NCI-H1694 treated with DMSO at 0.1 percent for 48 hours (cell line): ENCODE measurements at regions not wholly inside any gene's neighbourhood (a gene's known extent, or its start where the extent isn't known, plus 50 kb on each side); places are given as distances from the start of the nearest gene placed in this dataset.
"Not testable (repeated sequence)": the region's sequence is repeated elsewhere in the genome, so short reads cannot be mapped to it uniquely, and the experiment has no call there.

ENCODE experiments used
- DNase-seq: peaks from one replicate; lab custom pipeline; 2025; lab: John Stamatoyannopoulos, UW

DNA sequence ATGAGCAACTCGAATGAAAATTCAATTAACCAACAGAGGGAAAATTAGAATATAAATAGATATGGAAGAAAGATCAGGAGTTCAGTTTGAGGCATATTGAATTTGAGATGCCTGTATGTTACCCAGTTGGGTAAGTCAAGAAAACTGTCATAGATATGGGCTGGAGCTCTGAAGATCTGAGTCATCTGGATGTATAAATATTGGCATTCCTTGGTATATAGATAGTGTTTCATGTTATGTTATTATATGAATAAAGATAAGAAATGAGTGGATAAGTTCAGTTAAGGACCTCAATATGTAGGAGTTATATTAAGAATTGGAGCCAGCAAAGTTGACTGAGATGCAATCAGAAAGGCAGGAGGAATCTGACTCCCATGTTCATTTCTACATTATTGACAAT is 543.6 kb upstream of the SMIM31 start:
- DNase-seq, result no peak

DNA sequence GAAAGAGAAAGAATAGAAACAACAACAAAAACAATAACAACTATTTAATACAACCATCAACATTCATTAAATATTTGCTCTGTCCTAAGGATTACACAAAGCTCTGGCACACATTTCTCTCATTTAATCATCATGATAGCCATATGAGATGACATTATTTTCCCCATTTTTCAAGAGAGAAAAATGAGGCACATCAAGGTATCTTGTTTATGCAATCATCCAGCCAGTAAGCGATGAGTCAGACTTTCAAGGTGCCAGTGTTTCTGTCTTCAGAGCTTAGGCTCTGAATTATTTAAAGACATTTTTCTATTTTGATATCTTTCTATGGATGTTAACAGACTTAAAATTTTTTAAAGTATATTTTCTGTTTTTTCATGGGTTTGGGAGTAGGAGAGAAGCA is 541.8 kb upstream of the SMIM31 start:
- no peak for DNase-seq

DNA sequence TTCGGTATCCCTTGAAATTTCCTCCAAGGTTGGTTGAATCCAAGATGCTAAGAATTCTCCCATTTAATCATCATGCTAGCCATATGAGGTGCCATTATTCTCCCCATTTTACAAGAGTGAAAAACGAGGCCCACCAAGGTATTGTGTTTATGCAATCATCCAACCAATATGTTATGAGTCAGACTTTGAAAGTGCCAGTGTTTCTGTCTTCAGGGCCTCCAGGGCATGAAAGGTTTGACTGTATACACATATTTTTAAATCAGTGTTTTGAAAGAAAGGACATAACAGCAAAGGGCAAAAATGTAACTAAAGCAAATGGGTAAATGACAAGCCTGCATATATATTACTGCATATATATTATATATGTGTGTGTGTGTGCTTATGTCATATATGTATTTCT is 541.2 kb upstream of the SMIM31 start:
- no peak for DNase-seq

DNA sequence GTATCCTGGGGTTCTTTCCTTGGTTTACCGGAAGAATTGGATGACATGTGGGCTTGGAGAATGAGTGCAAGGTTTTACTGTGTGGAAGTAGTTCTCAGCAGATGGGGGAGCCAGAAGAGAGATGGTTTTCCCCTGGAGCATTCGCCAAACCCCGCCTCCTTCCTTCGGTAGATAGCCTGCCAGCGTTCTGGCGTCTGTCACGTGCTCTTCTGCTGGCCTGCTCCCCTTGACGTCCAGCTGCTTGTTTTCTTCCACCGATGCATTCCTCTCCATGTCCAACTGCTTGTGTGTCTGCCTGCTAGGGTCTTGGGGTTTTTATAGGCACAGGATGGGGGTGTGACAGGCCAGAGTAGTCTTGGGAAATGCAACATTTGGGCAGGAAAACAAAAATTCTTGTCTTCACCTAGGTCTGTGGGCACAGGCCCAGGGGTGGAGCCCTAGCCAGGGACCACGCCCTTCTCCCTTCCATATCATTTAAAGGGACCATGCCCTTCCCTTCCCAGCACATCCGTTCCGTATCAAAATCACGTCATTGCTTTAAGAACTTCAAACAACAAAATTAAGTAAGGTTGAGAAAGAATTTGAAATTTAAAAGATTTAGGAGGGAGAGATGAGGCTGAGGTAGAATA is 538.7 kb upstream of the SMIM31 start:
- no peak for DNase-seq

DNA sequence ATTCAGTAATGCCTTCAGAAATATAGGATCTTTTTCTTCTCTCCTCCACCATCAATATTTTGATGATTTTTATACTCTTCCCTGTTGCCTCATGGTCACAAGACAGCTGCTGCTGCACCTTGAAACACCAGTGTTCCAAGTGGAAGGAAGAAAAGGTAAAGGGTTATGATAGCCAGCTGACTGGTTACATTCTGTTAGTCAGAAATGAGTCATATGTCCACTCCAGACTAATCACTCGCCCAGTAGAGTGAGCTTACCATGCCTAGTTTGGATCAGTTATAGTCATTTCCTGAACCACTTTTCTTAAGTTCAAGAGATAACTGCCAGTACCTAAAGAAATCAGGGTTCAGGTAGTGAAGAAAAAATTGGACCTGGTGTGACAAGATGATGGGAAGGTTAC is 532.3 kb upstream of the SMIM31 start:
- DNase-seq, result no peak

DNA sequence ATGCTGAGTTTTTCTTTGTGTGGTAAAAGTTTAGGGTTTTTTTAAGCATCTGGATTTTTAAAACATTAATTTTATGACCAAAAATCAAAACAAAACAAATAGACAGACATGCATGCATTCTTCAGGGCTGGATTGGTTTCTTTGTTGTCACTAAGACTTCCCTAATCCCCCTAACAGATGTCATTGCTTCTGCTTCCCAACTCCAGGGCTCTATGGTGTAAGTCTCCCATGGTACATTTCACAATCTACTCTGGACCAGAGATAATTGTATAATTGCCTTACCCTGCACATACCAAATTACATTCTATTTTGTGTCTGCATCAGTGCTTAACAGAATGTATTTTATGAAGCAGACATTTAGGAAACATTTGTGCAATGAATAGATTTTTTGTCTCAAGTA is 529.1 kb upstream of the SMIM31 start:
- no peak for DNase-seq

DNA sequence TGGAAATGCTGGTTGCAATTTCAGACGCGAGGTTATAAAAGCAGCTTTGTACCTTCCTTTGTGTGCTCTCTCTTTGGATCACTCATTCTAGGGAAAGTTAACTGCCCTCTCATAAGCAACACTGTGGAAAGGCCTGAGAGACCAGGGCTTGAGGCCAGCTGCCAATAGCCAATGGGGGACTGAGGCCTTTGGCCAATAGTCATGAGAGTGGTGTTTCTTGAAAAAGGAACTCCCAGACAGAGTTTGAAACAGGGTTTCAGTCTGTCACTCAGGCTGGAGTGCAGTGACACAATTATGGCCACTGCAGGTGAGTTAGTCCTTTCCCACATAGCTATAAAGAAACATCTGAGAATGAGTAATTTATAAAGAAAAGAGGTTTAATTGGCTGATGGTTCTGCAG is 524.7 kb upstream of the SMIM31 start:
- DNase-seq, result no peak

DNA sequence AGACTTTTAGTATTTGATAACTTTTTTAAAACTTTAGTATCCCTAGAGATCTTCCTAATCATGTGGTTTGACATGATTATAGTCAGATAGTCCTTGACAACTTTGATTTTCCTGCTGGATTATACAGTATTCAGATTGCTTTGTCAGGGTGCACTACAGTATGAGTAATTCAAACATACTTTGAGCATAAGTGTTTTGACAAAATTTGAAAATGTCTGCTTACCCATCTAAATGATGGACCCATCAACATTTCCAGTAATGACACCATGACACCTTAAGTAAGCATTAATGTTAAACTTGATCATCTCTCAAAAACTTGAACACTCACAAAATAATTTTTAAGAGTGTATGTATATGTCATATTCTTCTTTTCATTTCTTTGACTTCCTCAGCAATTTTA is 514.5 kb upstream of the SMIM31 start:
- DNase-seq, result no peak

DNA sequence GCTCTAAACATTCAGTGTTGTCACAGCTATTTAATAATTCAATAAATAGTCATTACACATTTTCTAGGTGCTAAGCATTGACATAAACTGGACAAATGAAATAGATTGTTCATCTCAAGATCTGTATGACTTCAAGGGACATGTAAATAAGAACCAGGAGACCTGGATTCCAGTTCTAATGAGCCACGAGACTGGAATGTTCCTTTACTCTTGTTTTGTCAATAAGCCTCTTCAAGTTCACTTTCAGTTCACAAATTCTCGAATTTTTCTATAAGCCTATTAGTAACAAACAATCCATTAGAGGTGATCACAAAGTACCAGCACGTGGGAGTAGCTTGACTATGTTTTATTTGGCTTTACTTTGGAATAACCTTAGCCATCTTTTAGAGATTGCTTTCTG is 514.0 kb upstream of the SMIM31 start:
- DNase-seq, result no peak

DNA sequence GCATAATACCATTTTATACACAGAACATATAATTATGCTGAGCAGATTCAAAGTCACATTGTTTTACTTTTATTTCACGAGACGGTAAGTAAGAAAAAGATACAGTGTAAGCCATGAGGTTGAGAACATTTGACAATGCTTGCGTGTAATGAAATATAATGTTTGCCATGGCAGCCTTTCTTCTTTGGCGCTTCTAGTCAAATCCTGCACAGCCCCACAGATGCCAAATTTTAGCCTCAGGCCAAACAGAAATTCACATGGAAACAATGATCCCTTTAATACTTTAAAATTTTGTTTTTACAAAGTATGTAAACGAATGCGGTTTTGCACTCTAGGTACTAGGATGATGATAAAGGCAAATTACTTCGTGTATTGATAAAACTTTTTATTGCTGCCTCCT is 502.7 kb upstream of the SMIM31 start:
- DNase-seq, result no peak

DNA sequence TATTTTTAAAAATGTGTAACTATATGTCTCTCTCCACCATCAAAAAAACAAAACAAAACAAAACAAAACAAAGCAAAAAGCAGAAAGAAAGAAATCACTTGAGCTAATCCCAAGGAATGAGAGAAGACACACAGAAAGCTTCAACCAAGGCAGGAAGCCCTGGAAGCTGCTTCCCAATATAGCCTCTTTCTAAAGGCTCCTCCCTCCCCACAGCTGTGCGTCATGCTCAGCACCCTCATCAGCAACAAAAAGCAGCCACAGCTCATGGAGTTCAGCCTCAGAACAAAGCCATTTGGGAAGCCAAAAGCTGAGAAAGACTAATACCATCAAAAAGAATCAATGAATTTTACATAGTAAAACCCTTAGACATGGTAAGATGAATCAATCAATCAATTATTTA is 501.6 kb upstream of the SMIM31 start:
- DNase-seq, result no peak

DNA sequence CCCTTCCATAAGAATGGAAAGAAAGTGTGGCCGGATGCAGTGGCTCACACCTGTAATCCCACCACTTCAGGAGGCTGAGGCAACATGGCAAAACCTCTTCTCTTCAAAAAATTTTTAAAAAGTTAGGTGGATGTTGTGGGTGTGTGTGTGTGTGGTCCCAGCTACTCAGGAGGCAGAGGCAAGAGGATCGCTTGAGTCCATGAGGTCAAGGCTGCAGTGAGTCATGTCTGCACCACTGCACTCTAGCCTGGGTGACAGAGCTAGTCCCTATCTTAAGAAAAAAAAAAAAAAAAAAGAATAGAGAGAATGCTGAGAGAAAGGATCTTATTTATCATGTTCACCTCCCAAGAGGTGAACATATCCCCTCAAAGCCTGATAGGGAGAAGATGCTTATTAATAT is 492.1 kb upstream of the SMIM31 start:
- no peak for DNase-seq

DNA sequence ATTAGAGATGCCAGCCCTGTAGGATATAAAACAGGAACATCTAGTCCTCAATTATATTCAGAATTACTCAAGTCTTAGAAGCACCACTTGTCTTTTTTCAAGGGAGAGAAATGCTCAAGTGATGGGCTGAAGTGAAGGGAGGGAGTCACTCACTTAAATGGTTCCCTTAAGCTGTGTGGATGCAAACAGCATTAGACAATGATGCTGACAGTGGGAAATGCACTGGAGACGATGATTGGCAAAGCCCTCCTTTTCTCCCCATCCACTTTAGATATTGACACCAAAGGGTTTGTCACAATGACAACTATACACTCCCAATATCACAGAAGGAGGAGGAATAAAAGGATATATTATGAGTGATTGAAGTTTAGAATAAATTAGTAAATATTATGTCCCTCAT is 491.4 kb upstream of the SMIM31 start:
- not testable (repeated sequence) for DNase-seq

DNA sequence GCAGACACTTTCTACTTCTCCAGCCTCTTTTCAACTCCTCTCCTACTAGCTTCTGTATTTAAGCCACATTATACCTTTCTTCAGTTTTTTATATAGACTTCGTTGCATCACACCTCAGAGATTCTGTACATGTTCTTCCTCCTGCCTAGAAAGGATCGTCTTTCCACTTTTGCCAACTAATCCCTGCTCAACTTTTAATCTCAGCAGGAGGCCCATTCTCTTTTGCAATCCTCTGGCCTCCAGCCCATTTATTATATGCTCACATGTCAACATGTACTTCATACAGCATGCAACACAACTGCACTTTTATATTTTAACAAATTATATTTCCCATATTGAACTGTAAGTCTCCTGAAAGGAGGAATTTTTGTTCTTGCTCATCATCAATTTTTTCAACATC is 476.5 kb upstream of the SMIM31 start:
- DNase-seq, result not testable (repeated sequence)

DNA sequence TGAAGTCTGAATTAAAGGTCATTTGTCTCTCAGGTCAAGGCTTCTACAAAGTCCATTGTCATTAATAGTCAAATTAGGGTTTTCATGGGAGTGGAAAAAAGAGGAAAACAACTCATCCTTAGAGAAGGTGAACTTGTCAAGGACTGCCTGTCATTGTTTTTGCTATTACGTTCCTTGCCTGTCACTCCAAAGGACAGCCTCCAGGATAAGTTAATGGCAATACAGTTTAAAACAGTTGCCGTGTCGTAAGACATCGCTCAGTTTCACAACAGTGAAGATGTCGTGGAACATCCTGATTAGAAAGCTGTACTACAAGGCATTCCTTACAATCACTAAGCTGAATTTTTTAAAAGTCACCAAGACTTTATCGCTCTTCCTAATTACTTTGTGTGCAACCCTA is 466.8 kb upstream of the SMIM31 start:
- DNase-seq, result no peak

DNA sequence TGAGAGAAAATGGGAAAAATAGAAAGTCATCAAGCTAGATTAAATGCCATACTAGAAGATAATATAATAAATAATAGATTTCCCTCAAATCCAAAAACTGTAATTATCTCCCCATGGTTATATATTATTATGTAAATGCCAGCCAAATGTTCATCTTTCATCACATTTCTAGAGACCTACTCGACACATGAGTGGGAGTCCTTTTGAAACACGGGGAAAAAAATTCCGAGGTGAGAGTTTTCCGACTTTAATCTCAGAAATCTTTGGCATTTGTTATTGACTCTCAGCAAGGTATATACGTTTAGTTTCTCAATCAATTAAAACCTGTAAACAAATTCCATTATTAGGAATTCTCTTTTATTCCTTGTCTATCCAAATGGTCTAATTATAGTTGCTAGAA is 465.4 kb upstream of the SMIM31 start:
- no peak for DNase-seq

DNA sequence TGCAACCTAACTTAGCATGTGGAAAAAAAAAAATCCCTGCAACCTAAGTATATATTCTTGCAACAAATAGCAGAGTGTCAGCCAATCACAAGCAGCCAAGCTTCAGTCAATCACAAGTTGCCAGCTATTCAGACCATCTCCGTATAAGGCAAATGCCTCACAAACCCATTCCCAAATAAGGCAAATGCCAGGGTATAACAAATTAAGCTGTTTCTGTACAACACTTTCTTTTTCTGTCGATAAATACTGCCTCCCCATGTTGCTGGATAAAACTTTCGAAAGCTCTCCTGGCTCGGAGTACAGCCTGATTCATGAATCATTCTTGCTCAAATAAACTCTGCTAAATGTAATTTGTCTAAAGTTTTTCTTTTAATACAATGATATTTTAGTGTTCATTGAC is 460.7 kb upstream of the SMIM31 start:
- no peak for DNase-seq

DNA sequence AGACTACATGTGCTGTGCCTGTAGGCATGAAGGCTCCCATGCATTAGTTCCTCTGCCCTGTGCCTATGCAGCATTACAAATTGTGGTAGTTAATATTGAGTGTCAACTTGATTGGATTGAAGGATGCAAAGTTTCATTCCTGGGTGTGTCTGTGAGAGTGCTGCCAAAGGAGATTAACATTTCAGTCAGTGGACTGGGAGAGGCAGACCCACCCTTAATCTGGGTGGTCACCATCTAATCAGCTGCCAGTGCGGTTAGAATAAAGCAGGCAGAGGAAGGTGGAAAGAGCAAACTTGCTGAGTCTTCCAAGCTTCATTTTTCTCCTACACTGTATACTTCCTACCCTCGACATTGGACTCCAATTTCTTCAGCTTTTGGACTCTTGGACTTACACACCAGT is 460.2 kb upstream of the SMIM31 start:
- DNase-seq, result no peak

DNA sequence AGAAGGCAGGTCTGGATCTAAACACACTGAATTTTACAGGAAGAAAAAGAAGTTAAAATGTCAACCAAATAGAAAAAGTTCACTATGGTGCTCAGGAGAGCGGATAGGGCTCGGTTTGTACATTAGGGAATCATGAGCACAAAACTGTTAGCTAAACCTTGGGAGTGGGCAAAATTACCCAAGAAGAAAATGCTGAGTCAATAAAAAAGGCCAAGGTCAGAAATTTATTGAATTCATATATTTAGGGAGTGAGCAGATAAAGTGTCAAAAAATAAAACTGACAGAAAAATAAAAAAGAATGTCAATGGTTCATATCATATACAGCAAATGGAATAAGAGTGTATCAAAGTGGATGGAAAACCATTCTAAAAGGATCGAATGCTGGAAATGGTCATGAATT is 452.5 kb upstream of the SMIM31 start:
- DNase-seq, result no peak

DNA sequence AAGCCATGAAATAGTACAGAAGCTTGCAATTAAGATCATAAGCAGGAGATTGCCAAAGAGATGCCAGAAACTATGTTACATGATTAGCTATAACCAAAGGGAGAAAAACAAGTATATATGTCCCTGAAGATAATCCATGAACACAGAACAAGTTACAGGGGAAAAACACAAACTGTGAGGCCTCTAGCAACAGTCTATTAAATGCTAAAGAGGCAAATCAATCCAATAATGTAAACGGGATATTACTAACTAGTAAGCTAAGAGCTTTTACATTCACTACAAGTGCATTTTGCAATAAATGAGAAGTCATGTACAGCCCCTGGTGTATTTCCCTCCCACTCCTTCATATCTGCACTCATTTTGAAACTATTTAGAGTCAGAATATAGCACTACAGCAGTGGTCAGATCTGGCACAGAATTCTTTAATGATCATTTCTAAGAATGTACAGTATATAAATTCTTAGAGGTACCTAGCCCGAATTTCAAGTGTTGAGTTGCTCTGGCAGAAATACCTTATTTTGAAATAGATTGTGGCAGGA is 449.8 kb upstream of the SMIM31 start:
- DNase-seq, result no peak

DNA sequence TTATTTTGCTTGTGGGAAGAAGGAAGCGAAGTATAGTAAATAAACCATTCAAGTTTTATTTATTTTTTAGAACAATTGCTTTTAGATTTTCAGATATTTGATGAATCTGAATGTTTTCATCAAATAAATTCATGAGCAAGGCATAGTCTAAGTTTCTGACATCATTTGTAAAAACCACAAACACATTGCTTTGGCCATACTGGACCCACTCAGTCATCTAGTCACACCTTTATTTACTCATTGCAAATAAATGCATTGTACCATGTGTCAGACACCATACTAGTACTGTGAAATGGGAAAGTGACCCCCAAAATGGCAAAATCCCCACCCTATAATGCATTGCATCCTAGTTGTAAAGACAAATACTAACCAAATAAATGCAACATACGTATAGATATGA is 449.1 kb upstream of the SMIM31 start:
- DNase-seq, result no peak

DNA sequence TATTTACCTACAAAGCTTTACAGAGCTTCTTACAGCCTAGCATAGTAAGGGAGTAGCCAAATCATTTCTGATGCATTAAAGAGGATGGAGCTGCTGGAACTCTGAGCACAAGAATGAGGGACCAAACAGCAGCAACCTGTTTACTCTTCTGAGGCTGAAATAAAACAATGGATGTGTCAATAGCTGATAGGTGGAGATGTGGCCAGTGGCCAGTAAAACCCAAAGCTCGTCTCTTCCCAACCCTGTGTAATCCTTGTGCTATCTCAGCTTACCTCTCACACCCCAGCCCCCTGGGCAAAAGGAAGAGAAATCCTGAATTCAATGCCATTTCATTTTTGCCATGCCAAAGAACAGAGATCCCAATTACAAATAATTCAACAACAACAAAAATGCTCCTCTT is 446.7 kb upstream of the SMIM31 start:
- no peak for DNase-seq

DNA sequence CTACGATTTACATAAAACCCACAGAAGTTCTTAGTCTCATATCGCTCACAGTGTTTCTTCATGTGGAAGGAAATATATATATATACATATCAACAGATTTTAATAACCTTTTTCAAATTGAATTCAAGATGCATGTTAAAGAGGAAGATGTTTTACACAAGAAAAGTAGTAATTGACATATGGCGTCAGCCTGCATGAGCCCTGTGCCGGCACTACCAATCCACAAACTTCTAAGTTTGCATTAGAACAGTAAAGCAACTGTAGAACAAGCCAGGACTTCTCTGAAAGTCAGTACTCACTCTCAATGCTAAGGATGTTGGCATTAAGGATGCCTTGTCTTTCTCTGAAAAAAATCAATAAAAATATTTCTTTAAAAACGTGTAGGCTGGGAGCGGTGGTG is 441.3 kb upstream of the SMIM31 start:
- DNase-seq, result no peak

DNA sequence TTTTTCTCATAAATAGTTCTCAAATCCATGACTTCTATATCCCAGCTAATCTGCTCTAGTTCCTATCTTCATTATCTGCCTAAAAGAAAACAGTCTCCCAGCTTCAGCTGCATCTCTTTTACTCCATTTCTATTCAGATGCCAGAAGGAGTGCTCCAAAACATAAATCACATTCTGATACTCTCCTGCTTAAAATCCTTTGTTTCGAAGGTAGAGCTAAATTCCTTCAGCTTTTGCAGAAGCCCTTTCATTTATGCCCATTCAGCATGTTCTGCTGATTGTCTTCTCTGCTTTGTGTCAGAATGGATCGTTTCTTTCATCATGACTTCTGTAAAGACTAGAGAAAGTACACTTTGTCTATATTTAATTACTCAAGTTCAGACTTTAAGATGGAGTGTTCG is 440.1 kb upstream of the SMIM31 start:
- DNase-seq, result no peak

DNA sequence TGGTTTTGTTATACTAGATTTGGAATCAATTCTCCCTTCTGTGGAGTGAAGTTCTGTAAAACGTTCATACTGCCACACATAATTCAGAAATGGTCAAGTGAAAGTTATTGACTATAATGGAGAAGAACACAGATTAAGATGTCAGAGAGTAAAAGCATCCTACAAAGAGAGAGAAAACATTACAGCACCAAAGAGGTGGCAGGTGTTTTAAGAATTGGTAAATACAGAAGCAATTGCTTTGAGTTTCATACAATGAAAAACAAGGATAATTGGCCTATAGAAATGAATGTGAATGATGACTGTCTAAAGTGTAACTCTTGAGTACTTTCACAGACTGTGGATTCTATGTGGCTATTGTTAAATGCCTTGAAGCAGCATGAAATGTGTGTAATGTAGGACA is 435.6 kb upstream of the SMIM31 start:
- no peak for DNase-seq
